ENCODE measurements at regions not wholly inside any gene's neighbourhood (a gene's known extent, or its start where the extent isn't known, plus 50 kb on each side); places are given as distances from the start of the nearest gene placed in this dataset.

DNA sequence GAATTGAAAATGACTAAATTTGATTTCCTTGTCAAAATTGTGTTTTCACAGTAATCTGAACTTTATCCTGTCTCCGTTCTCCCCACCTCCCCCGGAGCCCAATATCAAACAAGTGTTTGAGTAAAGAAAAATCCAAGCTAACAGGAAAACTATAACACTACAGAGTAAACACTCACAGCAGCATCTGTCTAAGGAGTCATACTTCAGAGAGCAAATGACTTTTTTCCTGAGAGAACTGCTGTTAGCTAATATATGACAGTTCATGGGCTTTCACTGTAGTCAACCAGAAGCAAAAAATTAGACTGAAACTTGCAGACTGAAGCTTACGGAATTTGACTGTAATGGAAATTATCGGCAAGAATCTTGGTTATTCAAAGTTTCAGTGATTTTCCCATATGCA lies 321.7 kb downstream of the ANKRD50 start:
- no peak overlapping the region for H3K4me3 ChIP-seq
- no peaks in the 10 kb centered on the region for H3K27me3 ChIP-seq
- no peak for TF ChIP-seq POLR2AphosphoS5 (IDR thresholded peaks at IDR 0.05)
- no peak for TF ChIP-seq CTCF (IDR thresholded peaks at IDR 0.05)
- no peak for TF ChIP-seq POLR2A (IDR thresholded peaks at IDR 0.05)
- no peak for TF ChIP-seq EP300 (IDR thresholded peaks at IDR 0.05)
- DNase-seq (ENCODE audit: low spot score in 2 of 2), result no peak
- 74% methylated on average over 4 of the region's 4 CpGs for WGBS
- no peaks in the 10 kb centered on the region for H3K4me1 ChIP-seq
- no peaks in the 10 kb centered on the region for H3K36me3 ChIP-seq
- H3K27ac ChIP-seq, result no peak overlapping the region
- no peaks in the 10 kb centered on the region for H3K9me3 ChIP-seq

DNA sequence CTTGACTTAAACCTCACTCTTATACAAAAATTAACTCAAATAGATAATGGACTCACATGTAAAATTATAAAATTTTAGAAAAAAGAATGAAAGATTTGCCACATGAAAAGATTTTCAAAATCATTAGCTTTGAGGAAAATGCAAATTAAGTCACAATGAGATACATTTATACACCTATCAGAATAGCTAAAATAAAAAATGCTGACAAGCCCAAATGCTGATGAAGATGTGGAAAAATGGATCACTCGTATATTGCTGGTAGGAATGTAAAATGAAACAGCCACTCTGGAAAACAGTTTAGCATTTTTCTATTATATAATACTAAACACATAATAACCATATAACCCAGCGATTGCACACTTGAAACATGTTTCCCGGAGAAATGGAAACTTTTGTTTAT lies 316.2 kb downstream of the ANKRD50 start:
- no peaks in the 10 kb centered on the region for H3K36me3 ChIP-seq
- TF ChIP-seq EP300 (IDR thresholded peaks at IDR 0.05) (no peak), POLR2A (IDR thresholded peaks at IDR 0.05) (no peak), CTCF (IDR thresholded peaks at IDR 0.05) (no peak), POLR2AphosphoS5 (IDR thresholded peaks at IDR 0.05) (no peak)
- no peaks in the 10 kb centered on the region for H3K4me1 ChIP-seq
- H3K4me3 ChIP-seq, result no peak overlapping the region
- H3K27ac ChIP-seq, result no peak overlapping the region
- no peaks in the 10 kb centered on the region for H3K9me3 ChIP-seq
- DNase-seq (ENCODE audit: low spot score in 2 of 2), result no peak
- no peaks in the 10 kb centered on the region for H3K27me3 ChIP-seq
- 94% methylated on average over 3 of the region's 3 CpGs for WGBS

GRCh38 chr4:124401606-124402005 lies 310.9 kb downstream of the ANKRD50 start:
- no peak for DNase-seq (ENCODE audit: low spot score in 2 of 2)
- no peak for TF ChIP-seq EP300 (IDR thresholded peaks at IDR 0.05)
- no peak for TF ChIP-seq POLR2A (IDR thresholded peaks at IDR 0.05)
- TF ChIP-seq CTCF (IDR thresholded peaks at IDR 0.05), result no peak
- no peak for TF ChIP-seq POLR2AphosphoS5 (IDR thresholded peaks at IDR 0.05)
- H3K4me3 ChIP-seq, result no peak overlapping the region
- WGBS, result 76% methylated on average over 3 of the region's 3 CpGs
- H3K36me3 ChIP-seq, result no peaks in the 10 kb centered on the region
- no peaks in the 10 kb centered on the region for H3K27me3 ChIP-seq
- no peaks in the 10 kb centered on the region for H3K4me1 ChIP-seq
- H3K9me3 ChIP-seq, result no peaks in the 10 kb centered on the region
- no peak overlapping the region for H3K27ac ChIP-seq

GRCh38 chr4:124409044-124409443 lies 303.5 kb downstream of the ANKRD50 start:
- no peak overlapping the region for H3K4me3 ChIP-seq
- no peaks in the 10 kb centered on the region for H3K4me1 ChIP-seq
- H3K9me3 ChIP-seq, result no peaks in the 10 kb centered on the region
- TF ChIP-seq EP300 (IDR thresholded peaks at IDR 0.05), result no peak
- TF ChIP-seq CTCF (IDR thresholded peaks at IDR 0.05), result no peak
- TF ChIP-seq POLR2A (IDR thresholded peaks at IDR 0.05), result no peak
- TF ChIP-seq POLR2AphosphoS5 (IDR thresholded peaks at IDR 0.05), result no peak
- no peak for DNase-seq (ENCODE audit: low spot score in 2 of 2)
- no peaks in the 10 kb centered on the region for H3K27me3 ChIP-seq
- no peak overlapping the region for H3K27ac ChIP-seq
- 70% methylated on average over 4 of the region's 4 CpGs for WGBS
- H3K36me3 ChIP-seq, result no peaks in the 10 kb centered on the region

GRCh38 chr4:124414276-124415040 lies 298.1 kb downstream of the ANKRD50 start:
- TF ChIP-seq CTCF (IDR thresholded peaks at IDR 0.05) (no peak), POLR2AphosphoS5 (IDR thresholded peaks at IDR 0.05) (no peak), POLR2A (IDR thresholded peaks at IDR 0.05) (no peak), EP300 (IDR thresholded peaks at IDR 0.05) (no peak)
- H3K27me3 ChIP-seq, result no peaks in the 10 kb centered on the region
- no peaks in the 10 kb centered on the region for H3K4me1 ChIP-seq
- H3K9me3 ChIP-seq, result no peaks in the 10 kb centered on the region
- H3K4me3 ChIP-seq, result no peak overlapping the region
- WGBS, result 83% methylated on average over 2 of the region's 2 CpGs
- no peak for DNase-seq (ENCODE audit: low spot score in 2 of 2)
- no peaks in the 10 kb centered on the region for H3K36me3 ChIP-seq
- H3K27ac ChIP-seq, result no peak overlapping the region

Data from suprapubic skin (tissue), 4 donors.